HEK293 (cell line): ENCODE measurements at regions not wholly inside any gene's neighbourhood (a gene's known extent, or its start where the extent isn't known, plus 50 kb on each side); places are given as distances from the start of the nearest gene placed in this dataset.
A peak's percentile ranks its signal among the peaks of the same experiment; 100 is the strongest.

Experiments
- CTCF ChIP-seq: fragments of 450-650 bp; formaldehyde crosslinking; IDR thresholded peaks from 2 replicates; pipeline ENCODE4 v1.5.1; 2016; ENCODE audit warnings: missing biosample characterization, missing genetic modification characterization
- ELK4 ChIP-seq: IDR thresholded peaks from 2 replicates; pipeline ENCODE4 v1.6.1; 2011; ENCODE audit warnings: mild to moderate bottlenecking, low read depth, low read length, borderline replicate concordance
- OSR2 ChIP-seq: fragments of 450-650 bp; formaldehyde crosslinking; IDR thresholded peaks from 2 replicates; pipeline ENCODE4 v1.5.1; 2016; ENCODE audit warnings: missing biosample characterization, missing genetic modification characterization
- PRDM1 ChIP-seq: fragments of 450-650 bp; formaldehyde crosslinking; IDR thresholded peaks from 2 replicates; pipeline ENCODE4; 2016; ENCODE audit warnings: missing biosample characterization, missing genetic modification characterization
- PRDM10 ChIP-seq: fragments of 450-650 bp; formaldehyde crosslinking; IDR thresholded peaks from 2 replicates; pipeline ENCODE4 v1.5.1; 2016; ENCODE audit warnings: missing biosample characterization, missing genetic modification characterization
- ZNF121 ChIP-seq: fragments of 450-650 bp; formaldehyde crosslinking; IDR thresholded peaks from 2 replicates; pipeline ENCODE4 v1.5.1; 2016; ENCODE audit warnings: missing biosample characterization, missing genetic modification characterization
- ZNF140 ChIP-seq: fragments of 450-650 bp; formaldehyde crosslinking; IDR thresholded peaks from 2 replicates; pipeline ENCODE4 v1.5.1; 2016; ENCODE audit warnings: missing biosample characterization, missing genetic modification characterization
- ZNF248 ChIP-seq: fragments of 450-650 bp; formaldehyde crosslinking; IDR thresholded peaks from 2 replicates; pipeline ENCODE4 v1.5.1; 2017; ENCODE audit warnings: missing biosample characterization, missing genetic modification characterization
- ZNF530 ChIP-seq: fragments of 450-650 bp; formaldehyde crosslinking; IDR thresholded peaks from 2 replicates; pipeline ENCODE4 v1.5.1; 2016; ENCODE audit warnings: low read depth, missing biosample characterization, missing genetic modification characterization
- ZNF704 ChIP-seq: fragments of 450-650 bp; formaldehyde crosslinking; IDR thresholded peaks from 2 replicates; pipeline ENCODE4 v1.5.1; 2016; ENCODE audit warnings: missing biosample characterization, missing genetic modification characterization
- ZNF776 ChIP-seq: fragments of 450-650 bp; formaldehyde crosslinking; IDR thresholded peaks from 2 replicates; pipeline ENCODE4 v1.5.0; 2017; ENCODE audit warnings: missing biosample characterization, missing genetic modification characterization, borderline replicate concordance
- ZNF837 ChIP-seq: fragments of 450-650 bp; formaldehyde crosslinking; IDR thresholded peaks from 2 replicates; pipeline ENCODE4 v1.5.1; 2016; ENCODE audit warnings: missing biosample characterization, missing genetic modification characterization

GRCh38 chr9:135246248-135247205, 159.1 kb downstream of the OLFM1 start:
- TF ChIP-seq ZNF140 (tag by site-specific recombination), result no peak
- no peak for TF ChIP-seq ZNF530 (tag by site-specific recombination)
- no peak for TF ChIP-seq ZNF248 (tag by site-specific recombination)
- TF ChIP-seq ZNF837 (tag by site-specific recombination), result no peak
- peak; percentile 39; the same call in 1 of the 2 replicates for TF ChIP-seq PRDM10 (tag by site-specific recombination)
- TF ChIP-seq CTCF (tag by site-specific recombination), result no peak
- TF ChIP-seq PRDM1, result no peak
- no peak for TF ChIP-seq ZNF704 (tag by site-specific recombination)
- TF ChIP-seq ZNF121, result no peak
- no peak for TF ChIP-seq ELK4
- TF ChIP-seq OSR2 (tag by site-specific recombination), result no peak
- TF ChIP-seq ZNF776 (tag by site-specific recombination), result no peak
